ES-I3 (cell line): ENCODE measurements at regions not wholly inside any gene's neighbourhood (a gene's known extent, or its start where the extent isn't known, plus 50 kb on each side); places are given as distances from the start of the nearest gene placed in this dataset.
"Not testable (repeated sequence)": the region's sequence is repeated elsewhere in the genome, so short reads cannot be mapped to it uniquely, and the experiment has no call there.

Experiments used
- H3K36me3 ChIP-seq: 2 replicates; pipeline ENCODE4 v1.6.1; 2013; ENCODE audit warnings: mild to moderate bottlenecking, low read length, control low read depth, moderate library complexity; ENCODE audit not compliant: insufficient read depth
- H3K4me1 ChIP-seq: 2 replicates; pipeline ENCODE4 v1.6.1; 2013; ENCODE audit warnings: mild to moderate bottlenecking, control low read depth, low read length; ENCODE audit not compliant: insufficient read depth
- H3K9ac ChIP-seq: 2 replicates; pipeline ENCODE4 v1.6.1; 2013; ENCODE audit warnings: low read depth, mild to moderate bottlenecking, low read length, moderate library complexity
- H3K9me3 ChIP-seq: 2 replicates; pipeline ENCODE4 v1.6.1; 2013; ENCODE audit warnings: mild to moderate bottlenecking, low read length, moderate library complexity; ENCODE audit not compliant: control insufficient read depth, insufficient read depth

DNA sequence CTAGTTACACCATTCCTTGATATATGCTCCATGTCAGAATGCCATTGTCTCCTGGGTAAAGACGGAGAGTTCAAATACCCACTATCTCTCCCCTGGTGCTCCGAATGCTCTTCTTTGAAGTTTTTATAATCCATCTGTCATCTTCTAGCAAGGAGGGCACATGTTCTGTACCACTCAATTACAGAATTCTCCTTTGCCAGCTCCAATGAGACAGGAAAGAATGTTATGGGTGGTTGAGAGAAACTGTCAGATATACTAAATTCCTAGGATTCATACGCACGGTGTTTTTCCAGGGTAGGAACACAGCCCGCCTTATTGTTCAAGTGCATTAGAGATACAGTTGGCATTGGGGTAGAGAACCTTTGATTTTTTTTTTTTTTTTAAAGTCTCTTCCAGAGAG is 118.0 kb upstream of the ZNF536 start:
- H3K9ac ChIP-seq, result no peak overlapping the region
- H3K36me3 ChIP-seq, result no peaks in the 10 kb centered on the region
- no peaks in the 10 kb centered on the region for H3K9me3 ChIP-seq
- peaks cover 26% of the 10 kb centered on the region for H3K4me1 ChIP-seq

GRCh38 chr19:30254789-30255188 is 117.4 kb upstream of the ZNF536 start:
- no peaks in the 10 kb centered on the region for H3K9me3 ChIP-seq

GRCh38 chr19:30255791-30256495 is 116.2 kb upstream of the ZNF536 start:
- Histone ChIP-seq H3K36me3 (no peaks in the 10 kb centered on the region), H3K9me3 (no peaks in the 10 kb centered on the region), H3K4me1 (peaks cover 26% of the 10 kb centered on the region), H3K9ac (no peak overlapping the region)

More at GRCh38 chr19:30254789-30255188, 117.4 kb upstream of the ZNF536 start:
- Histone ChIP-seq H3K9ac (no peak overlapping the region), H3K36me3 (no peaks in the 10 kb centered on the region), H3K4me1 (peaks cover 26% of the 10 kb centered on the region)

DNA sequence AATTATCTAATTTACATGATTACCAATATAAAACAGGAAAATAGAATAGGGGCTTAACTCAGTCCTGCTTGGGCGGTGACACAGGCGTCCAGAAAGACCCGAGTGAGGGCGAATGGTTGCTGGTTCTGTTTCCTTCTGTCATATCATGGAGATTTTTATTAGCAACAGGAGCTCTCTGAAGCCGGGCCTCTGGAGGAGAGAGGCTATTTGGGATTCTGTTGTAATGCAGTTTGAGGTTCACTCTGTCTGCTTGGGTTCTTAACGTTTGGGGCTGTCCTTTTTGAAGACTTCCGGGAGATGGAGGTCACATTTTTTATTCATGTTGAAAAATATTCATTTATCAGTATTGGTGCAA is 115.7 kb upstream of the ZNF536 start:
- H3K36me3 ChIP-seq, result no peaks in the 10 kb centered on the region
- H3K9me3 ChIP-seq, result no peaks in the 10 kb centered on the region
- H3K4me1 ChIP-seq, result peaks cover 26% of the 10 kb centered on the region
- no peak overlapping the region for H3K9ac ChIP-seq

DNA sequence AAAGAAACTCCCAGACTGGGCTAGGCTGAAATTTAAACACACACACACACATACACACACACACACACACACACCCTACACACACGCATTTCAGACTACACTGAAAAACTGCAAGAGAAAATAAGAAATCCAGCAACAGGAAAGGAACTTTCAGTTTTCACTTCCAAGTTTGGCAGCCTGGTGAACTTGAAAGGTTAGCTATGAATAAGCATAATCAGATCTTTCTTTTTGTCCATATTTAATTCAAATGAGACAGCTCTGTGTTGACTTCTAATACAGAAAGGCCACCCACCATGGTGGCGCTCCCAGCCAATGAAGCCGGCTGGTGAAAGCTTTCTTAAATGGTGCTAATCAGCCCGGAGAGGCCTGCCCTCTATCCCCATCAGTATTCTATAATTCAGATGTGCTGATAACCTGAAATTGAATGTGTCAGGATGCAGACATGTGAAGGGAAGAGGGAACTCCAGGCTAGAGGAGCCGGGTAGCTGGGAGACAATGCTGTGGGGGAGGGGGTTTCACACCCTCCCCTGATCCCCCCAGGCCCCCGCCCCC is 108.3 kb upstream of the ZNF536 start:
- Histone ChIP-seq H3K4me1 (peaks cover 7% of the 10 kb centered on the region; the same call in 1 of the 2 replicates), H3K36me3 (no peaks in the 10 kb centered on the region), H3K9me3 (no peaks in the 10 kb centered on the region), H3K9ac (no peak overlapping the region)

DNA sequence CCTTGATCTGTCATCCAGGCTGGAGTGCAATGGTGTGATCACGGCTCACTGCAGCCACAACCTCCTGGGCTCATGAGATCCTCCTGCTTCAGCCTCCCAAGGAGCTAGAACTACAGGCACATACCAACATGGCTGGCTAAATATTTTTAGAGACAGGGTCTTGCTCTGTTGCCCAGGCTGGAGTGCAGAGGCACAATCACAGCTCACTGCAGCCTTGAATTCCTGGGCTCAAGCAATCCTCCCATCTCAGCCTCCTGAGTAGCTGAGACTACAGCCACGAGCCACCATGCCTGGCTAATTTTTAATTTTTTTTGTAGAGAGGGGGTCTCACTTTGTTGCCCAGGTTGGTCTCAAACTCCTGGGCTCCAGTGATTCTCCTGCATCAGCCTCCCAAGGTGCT is 106.3 kb upstream of the ZNF536 start:
- H3K4me1 ChIP-seq, H3K9ac ChIP-seq: not testable (repeated sequence)

GRCh38 chr19:30266687-30267086 is 105.5 kb upstream of the ZNF536 start:
- Histone ChIP-seq H3K4me1 (peaks cover 7% of the 10 kb centered on the region; the same call in 1 of the 2 replicates), H3K9ac (no peak overlapping the region), H3K9me3 (no peaks in the 10 kb centered on the region), H3K36me3 (no peaks in the 10 kb centered on the region)

More for the DNA sequence above, 106.3 kb upstream of the ZNF536 start:
- not testable (repeated sequence) for H3K9me3 ChIP-seq, H3K36me3 ChIP-seq

DNA sequence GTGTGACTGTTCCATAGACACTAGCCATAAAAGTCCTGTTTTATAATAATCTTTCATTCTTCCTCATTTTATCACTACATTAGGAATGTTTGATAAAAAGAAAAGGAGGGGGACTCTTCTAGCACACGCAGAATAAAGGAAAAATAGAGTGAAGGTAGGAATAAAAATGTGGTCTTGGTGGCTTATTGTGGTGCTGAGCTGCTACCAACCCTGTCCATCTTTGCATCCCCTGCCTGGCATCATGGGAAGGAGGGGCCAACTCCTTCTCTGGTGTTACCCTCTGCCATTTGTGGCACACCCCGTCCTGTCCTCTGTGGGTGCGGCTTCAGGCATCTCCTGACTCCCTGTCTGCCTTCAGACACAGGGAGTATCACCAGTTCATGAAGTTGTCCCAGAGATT is 104.9 kb upstream of the ZNF536 start:
- H3K9me3 ChIP-seq, result no peaks in the 10 kb centered on the region
- no peaks in the 10 kb centered on the region for H3K36me3 ChIP-seq
- no peak overlapping the region for H3K9ac ChIP-seq
- peaks cover 7% of the 10 kb centered on the region; the same call in 1 of the 2 replicates for H3K4me1 ChIP-seq

DNA sequence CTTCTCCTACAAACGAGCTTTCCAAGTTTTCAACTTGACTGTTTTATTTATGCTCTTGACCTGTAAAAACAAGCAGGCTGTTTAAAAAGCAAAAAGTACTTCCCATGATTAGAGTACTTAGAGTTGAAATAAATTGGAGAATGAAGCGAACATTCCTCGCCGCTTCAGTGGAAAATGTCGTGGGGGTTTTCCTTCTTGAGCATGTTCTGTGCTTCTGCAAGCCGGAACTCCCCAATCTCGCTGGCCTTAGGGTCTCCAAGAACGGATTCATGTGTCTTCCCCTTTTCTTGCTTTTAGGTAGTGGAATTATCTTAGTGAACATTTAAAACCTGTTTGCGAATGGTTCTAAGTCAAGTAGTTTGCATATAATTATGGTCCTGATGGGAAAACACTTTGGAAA is 103.6 kb upstream of the ZNF536 start:
- Histone ChIP-seq H3K9me3 (peaks cover 7% of the 10 kb centered on the region), H3K36me3 (no peaks in the 10 kb centered on the region), H3K9ac (no peak overlapping the region), H3K4me1 (peaks cover 7% of the 10 kb centered on the region; the same call in 1 of the 2 replicates)

DNA sequence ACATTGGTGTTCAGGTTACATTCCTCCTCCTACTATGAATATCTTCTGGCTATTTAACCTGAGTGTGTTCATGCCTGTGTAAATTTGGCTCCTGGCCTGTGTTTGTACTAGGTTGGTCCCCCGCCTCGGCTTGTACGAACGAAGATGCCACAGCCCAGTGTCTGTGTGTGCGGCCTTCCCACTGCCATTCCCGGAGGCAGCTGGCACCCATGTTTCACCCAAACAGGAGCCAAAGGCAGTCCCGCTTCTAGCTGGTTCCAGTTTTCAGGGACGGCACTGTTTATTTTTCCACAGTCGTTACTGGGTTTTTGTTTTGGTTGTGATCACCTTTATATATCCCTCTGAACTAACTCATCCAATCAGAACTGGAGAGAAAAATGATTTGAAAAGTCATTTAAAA is 102.5 kb upstream of the ZNF536 start:
- Histone ChIP-seq H3K9ac (no peak overlapping the region), H3K36me3 (no peaks in the 10 kb centered on the region), H3K4me1 (0 out of 2 replicates have a peak, but pooled peaks cover 3% of the 10 kb centered on the region), H3K9me3 (peaks cover 7% of the 10 kb centered on the region)

DNA sequence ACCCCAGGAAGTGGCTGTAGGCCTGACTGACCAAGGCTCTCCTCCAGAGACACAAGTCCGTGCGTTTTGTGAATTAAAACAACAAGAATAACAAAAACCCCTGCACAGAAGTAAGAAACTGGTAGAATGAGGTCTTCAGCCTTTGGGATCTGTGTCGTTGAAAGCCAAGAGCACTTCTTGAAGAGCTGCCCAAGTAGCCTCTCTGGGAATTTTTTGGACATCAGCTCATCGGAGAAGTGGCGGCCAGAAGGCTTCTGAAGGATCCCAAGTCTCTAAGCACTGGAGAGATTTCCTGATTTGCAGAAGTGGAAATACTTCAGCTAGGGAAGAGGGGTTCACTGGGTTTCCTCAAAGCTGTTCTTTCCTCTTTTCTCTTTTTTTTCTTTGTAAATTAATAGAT is 100.4 kb upstream of the ZNF536 start:
- H3K9me3 ChIP-seq, result peaks cover 7% of the 10 kb centered on the region
- no peak overlapping the region for H3K9ac ChIP-seq

DNA sequence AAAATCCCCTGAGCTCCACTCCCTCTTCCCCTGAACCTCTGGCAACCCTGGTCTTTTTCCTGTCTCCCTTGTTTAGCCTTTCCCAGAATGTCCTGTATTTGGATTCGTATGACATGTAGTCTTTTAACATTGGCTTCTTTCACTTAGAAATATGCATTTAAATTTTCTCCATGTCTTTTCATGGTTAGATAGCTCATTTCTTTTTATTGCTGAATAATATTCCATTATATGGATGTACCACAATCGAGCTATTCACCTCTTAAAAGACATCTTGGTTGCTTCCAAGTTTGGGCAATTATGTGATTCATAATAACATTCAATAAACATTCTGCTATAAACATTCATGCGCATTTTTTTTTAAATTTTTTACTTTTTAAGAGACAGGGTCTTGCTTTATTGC is 99.6 kb upstream of the ZNF536 start:
- Histone ChIP-seq H3K9me3 (peaks cover 7% of the 10 kb centered on the region), H3K9ac (no peak overlapping the region), H3K36me3 (no peaks in the 10 kb centered on the region), H3K4me1 (peaks cover 8% of the 10 kb centered on the region; the same call in 1 of the 2 replicates)

More for the DNA sequence above, 100.4 kb upstream of the ZNF536 start:
- H3K4me1 ChIP-seq, result peaks cover 4% of the 10 kb centered on the region; the same call in 1 of the 2 replicates
- H3K36me3 ChIP-seq, result no peaks in the 10 kb centered on the region

DNA sequence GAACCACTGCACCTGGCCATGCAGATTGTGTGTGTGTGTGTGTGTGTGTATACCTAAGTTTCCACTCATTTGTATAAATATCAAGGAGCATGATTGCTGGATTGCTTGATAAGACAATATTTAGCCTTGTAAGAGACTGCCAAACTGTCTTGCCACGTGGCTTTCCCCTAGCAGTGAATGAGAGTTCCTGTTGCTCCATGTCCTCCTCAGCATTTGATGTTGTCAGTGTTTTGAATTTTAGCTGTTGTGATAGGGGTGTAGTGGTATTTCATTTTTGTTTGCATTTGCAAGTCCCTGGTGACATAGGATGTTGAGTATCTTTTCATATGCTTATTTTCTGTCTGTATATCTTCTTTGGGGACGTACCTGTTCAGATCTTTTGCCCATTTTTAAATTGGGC is 99.0 kb upstream of the ZNF536 start:
- peaks cover 8% of the 10 kb centered on the region; the same call in 1 of the 2 replicates for H3K4me1 ChIP-seq

DNA sequence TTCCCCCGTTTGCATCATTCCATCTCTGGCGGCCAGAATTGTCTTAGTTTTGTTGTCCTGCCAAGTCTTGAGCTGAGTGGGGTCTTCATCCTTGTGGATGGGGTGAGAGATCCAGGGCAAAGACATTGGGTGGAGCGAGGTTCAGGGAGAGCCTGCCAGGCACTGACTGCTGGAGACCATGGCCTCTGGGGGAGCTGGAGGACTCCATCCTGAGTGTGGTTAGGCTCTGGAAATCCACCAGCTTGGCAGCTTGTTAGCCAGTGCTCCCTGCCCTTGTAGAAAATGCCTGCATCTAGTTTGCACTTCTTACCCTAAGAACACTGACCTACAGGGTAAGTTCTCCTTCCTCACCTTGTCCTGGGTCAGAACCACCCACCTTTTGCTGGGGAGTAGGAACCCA is 97.2 kb upstream of the ZNF536 start:
- Histone ChIP-seq H3K9me3 (peaks cover 7% of the 10 kb centered on the region), H3K4me1 (peaks cover 8% of the 10 kb centered on the region; the same call in 1 of the 2 replicates), H3K36me3 (no peaks in the 10 kb centered on the region), H3K9ac (no peak overlapping the region)

More for the DNA sequence above, 99.0 kb upstream of the ZNF536 start:
- peaks cover 7% of the 10 kb centered on the region for H3K9me3 ChIP-seq
- H3K9ac ChIP-seq, result no peak overlapping the region
- no peaks in the 10 kb centered on the region for H3K36me3 ChIP-seq
